Adrenal gland (tissue), 5 donors: ENCODE measurements at regions not wholly inside any gene's neighbourhood (a gene's known extent, or its start where the extent isn't known, plus 50 kb on each side); places are given as distances from the start of the nearest gene placed in this dataset.

Experiments
- POLR2A ChIP-seq, 2 donors: fragments of 450-650 bp; IDR thresholded peaks; one replicate each; pipeline ENCODE4 v1.6.1; 2017; ENCODE audit warnings: antibody characterized with exemption in 2 of 2, mild to moderate bottlenecking in 2 of 2, moderate library complexity in 1 of 2
- TF ChIP-seq, protein P1 (sequence below), 6 experiments: fragments of 450-650 bp in 4 of 6; fragments of 200-600 bp in 2 of 6; sonication (generic) in 1 of 6; IDR thresholded peaks; 1 replicate in 5 of 6; 2 replicates in 1 of 6; pipeline versions ENCODE4 v1.5.1 to v1.8.0; 2016 to 2021; ENCODE audit warnings: antibody characterized with exemption in 6 of 6, mild to moderate bottlenecking in 2 of 6, moderate library complexity in 1 of 6
- donor health status: DM: no; HTN: no; CAD: no.

DNA sequence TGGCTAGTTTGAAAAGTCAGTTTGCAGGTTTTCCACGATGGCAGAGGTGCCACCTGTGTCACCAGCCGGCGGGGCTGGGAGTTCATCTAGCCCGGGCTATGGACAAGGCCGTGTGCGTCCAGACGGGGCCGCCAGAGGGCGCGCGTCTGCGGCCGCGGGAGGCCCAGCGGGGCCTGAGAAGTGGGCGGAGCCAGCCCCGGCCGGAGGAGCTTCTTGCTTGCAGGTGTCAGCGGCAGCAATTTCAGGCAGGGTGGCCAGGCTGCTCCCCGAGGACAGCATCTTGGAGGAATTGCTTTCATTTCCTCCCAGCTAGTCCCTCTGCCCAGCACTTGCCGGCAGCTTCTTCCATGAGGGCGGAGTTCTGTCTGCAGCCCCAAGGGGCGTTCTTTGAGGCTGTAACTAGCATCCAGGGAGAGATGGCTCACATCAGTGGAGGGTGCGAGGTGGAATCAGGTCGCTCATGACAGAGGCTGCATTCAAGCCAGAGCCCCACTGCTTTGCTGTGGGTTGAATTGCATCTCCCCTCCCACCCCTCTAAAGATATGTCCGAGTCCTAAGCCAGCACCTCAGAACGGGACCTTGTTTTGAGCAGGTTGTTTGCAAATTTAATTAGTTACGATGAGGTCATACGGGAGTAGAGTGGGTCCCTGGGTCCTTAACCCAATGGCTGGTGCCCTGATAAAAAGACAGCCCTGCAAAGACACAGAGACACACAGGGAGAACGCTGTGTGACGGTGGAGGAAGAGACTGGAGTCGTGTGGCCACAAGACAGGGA, 85.9 kb upstream of the MKI67 start:
- TF ChIP-seq, protein P1, sequence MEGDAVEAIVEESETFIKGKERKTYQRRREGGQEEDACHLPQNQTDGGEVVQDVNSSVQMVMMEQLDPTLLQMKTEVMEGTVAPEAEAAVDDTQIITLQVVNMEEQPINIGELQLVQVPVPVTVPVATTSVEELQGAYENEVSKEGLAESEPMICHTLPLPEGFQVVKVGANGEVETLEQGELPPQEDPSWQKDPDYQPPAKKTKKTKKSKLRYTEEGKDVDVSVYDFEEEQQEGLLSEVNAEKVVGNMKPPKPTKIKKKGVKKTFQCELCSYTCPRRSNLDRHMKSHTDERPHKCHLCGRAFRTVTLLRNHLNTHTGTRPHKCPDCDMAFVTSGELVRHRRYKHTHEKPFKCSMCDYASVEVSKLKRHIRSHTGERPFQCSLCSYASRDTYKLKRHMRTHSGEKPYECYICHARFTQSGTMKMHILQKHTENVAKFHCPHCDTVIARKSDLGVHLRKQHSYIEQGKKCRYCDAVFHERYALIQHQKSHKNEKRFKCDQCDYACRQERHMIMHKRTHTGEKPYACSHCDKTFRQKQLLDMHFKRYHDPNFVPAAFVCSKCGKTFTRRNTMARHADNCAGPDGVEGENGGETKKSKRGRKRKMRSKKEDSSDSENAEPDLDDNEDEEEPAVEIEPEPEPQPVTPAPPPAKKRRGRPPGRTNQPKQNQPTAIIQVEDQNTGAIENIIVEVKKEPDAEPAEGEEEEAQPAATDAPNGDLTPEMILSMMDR (IDR thresholded peaks at IDR 0.05): peak; percentile 40 to 93 (median 76)
- no peak for TF ChIP-seq POLR2A (IDR thresholded peaks at IDR 0.05)
